ENCODE measurements at regions not wholly inside any gene's neighbourhood (a gene's known extent, or its start where the extent isn't known, plus 50 kb on each side); places are given as distances from the start of the nearest gene placed in this dataset.

- TF ChIP-seq GATA3 (IDR thresholded peaks at IDR 0.05; ENCODE audit: low read depth, low read length) (no peak), GATA2 (IDR thresholded peaks at IDR 0.05; ENCODE audit: low read depth, low read length) (no peak)
Observed at GRCh38 chr2:67340133-67341011, 56.8 kb upstream of the ETAA1 start.

- no peak for TF ChIP-seq GATA3 (IDR thresholded peaks at IDR 0.05; ENCODE audit: low read depth, low read length)
- no peak for TF ChIP-seq GATA2 (IDR thresholded peaks at IDR 0.05; ENCODE audit: low read depth, low read length)
Observed at GRCh38 chr2:67341012-67341318, 56.2 kb upstream of the ETAA1 start.

GRCh38 chr2:67341336-67341735 lies 55.8 kb upstream of the ETAA1 start:
- TF ChIP-seq GATA2 (IDR thresholded peaks at IDR 0.05; ENCODE audit: low read depth, low read length) (no peak), GATA3 (IDR thresholded peaks at IDR 0.05; ENCODE audit: low read depth, low read length) (no peak)

GRCh38 chr2:67342394-67342793 lies 54.7 kb upstream of the ETAA1 start:
- TF ChIP-seq GATA3 (IDR thresholded peaks at IDR 0.05; ENCODE audit: low read depth, low read length) (no peak), GATA2 (IDR thresholded peaks at IDR 0.05; ENCODE audit: low read depth, low read length) (no peak)

- TF ChIP-seq GATA2 (IDR thresholded peaks at IDR 0.05; ENCODE audit: low read depth, low read length) (no peak), GATA3 (IDR thresholded peaks at IDR 0.05; ENCODE audit: low read depth, low read length) (no peak)
Observed at GRCh38 chr2:67346718-67347407, 50.3 kb upstream of the ETAA1 start.

All from SH-SY5Y (cell line).